ENCODE measurements at regions not wholly inside any gene's neighbourhood (a gene's known extent, or its start where the extent isn't known, plus 50 kb on each side); places are given as distances from the start of the nearest gene placed in this dataset.
A peak's percentile ranks its signal among the peaks of the same experiment; 100 is the strongest.
"Not testable (repeated sequence)": the region's sequence is repeated elsewhere in the genome, so short reads cannot be mapped to it uniquely, and the experiment has no call there.

- DNase-seq (ENCODE audit: low spot score): no peak
Observed at GRCh38 chr22:49009359-49010063, 818.2 kb downstream of the BRD1 start.

- no peak for DNase-seq (ENCODE audit: low spot score)
Observed at GRCh38 chr22:49008682-49009235, 818.9 kb downstream of the BRD1 start.

- DNase-seq (ENCODE audit: low spot score): no peak
Observed at GRCh38 chr22:49007013-49007653, 820.5 kb downstream of the BRD1 start.

GRCh38 chr22:49006207-49007012 lies 821.3 kb downstream of the BRD1 start:
- DNase-seq (ENCODE audit: low spot score): no peak

- DNase-seq (ENCODE audit: low spot score): no peak
Observed at GRCh38 chr22:49005557-49005956, 822.1 kb downstream of the BRD1 start.

GRCh38 chr22:49004484-49005399 lies 822.9 kb downstream of the BRD1 start:
- DNase-seq (ENCODE audit: low spot score): no peak

- not testable (repeated sequence) for DNase-seq (ENCODE audit: low spot score)
Observed at GRCh38 chr22:48997605-48998004, 830.1 kb downstream of the BRD1 start.

- DNase-seq (ENCODE audit: low spot score): no peak
Observed at GRCh38 chr22:48993655-48994054, 834.0 kb downstream of the BRD1 start.

GRCh38 chr22:48984639-48985038 lies 843.0 kb downstream of the BRD1 start:
- DNase-seq (ENCODE audit: low spot score): no peak

- DNase-seq (ENCODE audit: low spot score): no peak
Observed at GRCh38 chr22:48982321-48982905, 845.3 kb downstream of the BRD1 start.

GRCh38 chr22:48981371-48982061 lies 846.2 kb downstream of the BRD1 start:
- DNase-seq (ENCODE audit: low spot score): no peak

- no peak for DNase-seq (ENCODE audit: low spot score)
Observed at GRCh38 chr22:48980918-48981317, 846.8 kb downstream of the BRD1 start.

GRCh38 chr22:48980409-48980808 lies 847.3 kb downstream of the BRD1 start:
- DNase-seq (ENCODE audit: low spot score): no peak

GRCh38 chr22:48979482-48979881 lies 848.2 kb downstream of the BRD1 start:
- peak; percentile 15 for DNase-seq (ENCODE audit: low spot score)

GRCh38 chr22:48976556-48977535 lies 850.8 kb downstream of the BRD1 start:
- DNase-seq (ENCODE audit: low spot score): no peak

GRCh38 chr22:48975886-48976285 lies 851.8 kb downstream of the BRD1 start:
- no peak for DNase-seq (ENCODE audit: low spot score)

GRCh38 chr22:48975316-48975741 lies 852.3 kb downstream of the BRD1 start:
- no peak for DNase-seq (ENCODE audit: low spot score)

GRCh38 chr22:48974443-48975315 lies 853.0 kb downstream of the BRD1 start:
- DNase-seq (ENCODE audit: low spot score): no peak

All from HT-29 (cell line).